Body of pancreas (tissue), 4 donors: ENCODE measurements at regions not wholly inside any gene's neighbourhood (a gene's known extent, or its start where the extent isn't known, plus 50 kb on each side); places are given as distances from the start of the nearest gene placed in this dataset.

Experiments used
- CTCF ChIP-seq, 7 experiments: fragments of 450-650 bp in 4 of 7; fragments of 200-600 bp in 3 of 7; sonication (generic) in 3 of 7; IDR thresholded peaks; one replicate each; pipeline ENCODE4 v1.5.1; 2016 to 2019; ENCODE audit warnings: antibody characterized with exemption in 7 of 7
- POLR2A ChIP-seq, 3 donors: fragments of 450-650 bp; IDR thresholded peaks; one replicate each; pipeline ENCODE4 v1.6.1; 2016; ENCODE audit warnings: antibody characterized with exemption in 3 of 3, mild to moderate bottlenecking in 2 of 3

- TF ChIP-seq CTCF (IDR thresholded peaks at IDR 0.05): no peak
- no peak for TF ChIP-seq POLR2A (IDR thresholded peaks at IDR 0.05)
These were observed 771.7 kb downstream of the IGSF11 start for GRCh38 chr3:118262800-118263402.
